ENCODE measurements at regions not wholly inside any gene's neighbourhood (a gene's known extent, or its start where the extent isn't known, plus 50 kb on each side); places are given as distances from the start of the nearest gene placed in this dataset.

DNA sequence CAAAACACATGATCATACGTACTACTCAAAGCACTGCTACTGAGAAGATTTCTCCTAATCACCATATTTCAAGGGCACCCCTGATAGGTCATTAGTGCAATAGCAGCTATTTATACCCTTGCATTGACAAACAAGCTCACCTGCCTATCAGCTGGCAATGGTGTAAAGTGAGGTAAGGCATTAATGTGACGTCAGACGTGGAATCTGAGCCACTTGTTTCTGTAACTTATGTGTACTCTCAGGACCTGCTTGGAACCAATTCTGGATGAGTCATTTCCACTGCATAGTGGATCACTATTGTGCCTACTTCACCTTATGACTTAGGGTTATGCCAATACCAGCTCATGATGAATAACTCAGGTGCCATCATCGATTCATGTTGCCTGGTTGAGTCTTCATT lies 628.5 kb upstream of the CELF2 start:
- DNase-seq = no peak

GRCh38 chr10:10392511-10392910 lies 625.2 kb upstream of the CELF2 start:
- no peak for DNase-seq

GRCh38 chr10:10394933-10395658 lies 622.6 kb upstream of the CELF2 start:
- no peak for DNase-seq

- no peak for DNase-seq
These were observed 621.1 kb upstream of the CELF2 start for GRCh38 chr10:10396601-10397000.

GRCh38 chr10:10397906-10398305 lies 619.8 kb upstream of the CELF2 start:
- no peak for DNase-seq

GRCh38 chr10:10403762-10404161 lies 613.9 kb upstream of the CELF2 start:
- DNase-seq = no peak

DNA sequence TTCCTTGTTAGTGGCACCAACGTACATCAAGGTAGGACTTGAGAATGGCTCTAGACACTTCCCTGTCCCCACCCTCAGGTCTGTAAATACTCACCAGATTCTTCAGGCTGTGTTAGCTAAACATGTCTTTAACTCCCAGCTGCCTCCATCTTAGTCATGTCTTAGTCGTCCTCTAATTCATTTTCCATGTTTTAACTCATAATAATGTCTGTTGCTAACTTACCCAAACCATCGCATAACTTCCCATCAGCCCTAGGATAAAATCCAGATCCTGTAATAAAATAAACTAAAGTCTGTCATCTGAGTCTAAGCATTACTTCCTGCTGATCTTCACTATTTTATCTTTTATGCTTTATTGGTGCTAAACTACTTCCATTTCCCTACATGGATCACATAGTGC lies 600.0 kb upstream of the CELF2 start:
- DNase-seq = no peak

- DNase-seq = no peak
These were observed 599.3 kb upstream of the CELF2 start for GRCh38 chr10:10418387-10418786.

- DNase-seq = no peak
These were observed 596.6 kb upstream of the CELF2 start for GRCh38 chr10:10421071-10421470.

DNA sequence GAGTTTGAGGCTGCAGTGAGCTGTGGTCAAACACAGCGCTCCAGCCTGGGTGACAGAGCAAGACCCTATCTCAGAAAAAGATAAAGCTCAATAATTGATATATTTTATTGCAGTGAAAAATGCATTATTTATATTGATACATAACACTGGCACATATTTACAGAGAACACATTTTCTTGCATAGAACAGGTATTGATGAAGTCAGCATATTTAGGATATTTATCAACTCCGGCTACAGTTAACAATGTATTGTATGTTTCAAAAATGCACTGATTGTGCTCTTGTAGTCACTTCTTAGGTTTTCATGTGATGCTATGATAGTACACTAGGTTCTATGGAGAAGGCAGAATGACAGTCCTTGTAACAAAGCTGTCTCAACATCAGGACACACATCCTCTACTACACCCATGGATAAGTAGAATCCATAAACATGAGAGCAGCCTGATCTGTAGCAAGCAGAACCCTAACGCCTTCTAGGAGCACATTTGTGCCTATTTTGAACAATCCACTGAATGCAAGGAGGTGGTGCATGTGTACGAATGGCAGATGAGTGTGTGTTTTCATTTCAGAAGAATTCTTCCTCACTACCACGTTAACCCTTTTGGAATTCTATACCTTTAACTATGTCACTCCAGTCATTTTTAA lies 586.1 kb upstream of the CELF2 start:
- no peak for DNase-seq

- no peak for DNase-seq
These were observed 585.2 kb upstream of the CELF2 start for GRCh38 chr10:10432296-10433035.

- DNase-seq = no peak
These were observed 583.4 kb upstream of the CELF2 start for GRCh38 chr10:10434312-10434711.

DNA sequence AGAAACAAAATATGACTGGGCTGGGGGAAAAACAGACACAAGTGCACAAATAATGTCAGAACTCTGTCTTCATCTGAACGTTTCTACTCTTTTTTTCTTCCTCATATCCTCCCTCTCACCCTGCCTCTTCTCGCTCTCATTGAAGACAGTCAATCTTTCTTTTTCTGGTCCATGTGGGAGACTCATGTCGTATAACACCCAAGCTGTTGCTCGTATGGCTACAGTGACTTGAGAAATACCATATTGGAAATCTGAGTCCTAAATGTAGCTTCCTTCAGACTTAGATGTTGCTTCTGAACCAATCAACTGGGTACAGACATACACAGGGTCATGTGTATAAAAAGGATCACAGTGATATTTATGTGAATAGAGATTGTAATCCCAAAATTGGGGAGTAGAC lies 579.8 kb upstream of the CELF2 start:
- DNase-seq = no peak

DNA sequence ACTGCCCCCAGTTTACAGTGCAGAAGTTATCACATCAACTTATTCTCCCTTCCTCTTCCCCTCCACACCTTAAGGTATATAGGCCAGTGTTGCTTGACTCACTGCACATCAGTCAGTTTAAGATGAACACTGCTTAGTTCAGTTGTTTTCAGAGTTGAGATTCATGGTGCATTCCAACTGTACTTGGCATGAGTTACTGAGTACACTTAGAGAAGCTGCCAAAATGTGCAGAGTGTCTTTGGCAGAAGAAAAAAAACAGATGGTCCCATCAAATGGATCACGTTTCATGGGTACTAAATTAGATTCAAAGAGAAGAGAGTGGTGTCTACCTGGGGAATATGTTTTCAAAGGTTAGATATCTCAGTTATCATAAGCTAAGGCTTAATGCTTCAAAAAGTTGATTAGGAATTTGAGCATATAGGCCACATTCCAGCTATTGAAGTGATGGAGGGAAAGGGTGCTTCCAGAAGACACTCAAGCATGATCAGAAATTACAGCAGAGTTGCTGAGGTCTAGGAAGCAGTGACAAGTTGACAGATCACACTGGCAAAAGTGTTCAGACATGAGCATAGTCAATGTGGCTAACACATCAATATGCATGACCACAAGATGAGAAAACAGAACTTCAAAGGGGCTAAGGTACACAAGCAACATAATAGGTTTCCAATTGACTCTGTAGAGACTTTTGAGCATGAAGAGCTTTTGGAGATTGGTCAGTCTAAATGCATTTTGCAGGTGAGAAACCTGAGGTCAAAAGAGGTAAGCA lies 579.2 kb upstream of the CELF2 start:
- no peak for DNase-seq

DNA sequence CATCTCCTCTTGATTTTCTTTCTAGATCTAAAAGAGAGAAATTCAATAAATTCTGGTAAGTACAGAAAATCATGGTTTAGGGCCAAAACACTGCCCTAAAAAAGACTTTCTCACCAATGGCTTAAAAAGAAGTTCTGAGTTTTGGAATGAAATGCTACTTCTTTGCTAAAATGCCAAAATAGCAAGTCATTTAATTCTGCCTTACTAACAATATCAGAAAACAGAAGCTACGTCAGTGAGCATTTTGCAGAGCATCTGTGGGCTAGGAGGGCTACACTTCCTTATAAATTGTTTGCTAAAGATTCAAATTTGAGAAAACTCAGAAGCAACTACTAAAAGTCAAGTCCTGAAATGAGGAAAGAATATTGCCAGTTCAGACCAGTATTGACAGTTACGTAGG lies 560.8 kb upstream of the CELF2 start:
- DNase-seq = no peak

DNA sequence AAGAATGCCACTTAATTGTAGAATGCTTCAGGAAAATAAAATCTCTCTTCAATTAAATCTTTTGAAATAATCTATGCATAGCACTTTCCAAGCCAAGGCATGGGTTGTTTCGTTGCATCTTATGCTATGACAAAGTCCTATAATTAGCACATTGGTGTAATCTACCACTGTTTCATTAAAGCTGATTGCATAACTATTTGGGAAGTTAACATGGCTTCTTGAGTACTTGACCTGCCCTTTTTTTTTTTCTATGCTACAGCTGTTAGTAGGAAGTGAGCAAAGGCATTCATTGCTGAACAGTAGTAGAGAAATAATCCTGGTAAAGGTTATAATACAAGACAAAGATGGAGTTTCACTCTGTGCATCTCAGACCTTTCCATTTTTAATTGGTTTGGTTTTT lies 557.2 kb upstream of the CELF2 start:
- no peak for DNase-seq

DNA sequence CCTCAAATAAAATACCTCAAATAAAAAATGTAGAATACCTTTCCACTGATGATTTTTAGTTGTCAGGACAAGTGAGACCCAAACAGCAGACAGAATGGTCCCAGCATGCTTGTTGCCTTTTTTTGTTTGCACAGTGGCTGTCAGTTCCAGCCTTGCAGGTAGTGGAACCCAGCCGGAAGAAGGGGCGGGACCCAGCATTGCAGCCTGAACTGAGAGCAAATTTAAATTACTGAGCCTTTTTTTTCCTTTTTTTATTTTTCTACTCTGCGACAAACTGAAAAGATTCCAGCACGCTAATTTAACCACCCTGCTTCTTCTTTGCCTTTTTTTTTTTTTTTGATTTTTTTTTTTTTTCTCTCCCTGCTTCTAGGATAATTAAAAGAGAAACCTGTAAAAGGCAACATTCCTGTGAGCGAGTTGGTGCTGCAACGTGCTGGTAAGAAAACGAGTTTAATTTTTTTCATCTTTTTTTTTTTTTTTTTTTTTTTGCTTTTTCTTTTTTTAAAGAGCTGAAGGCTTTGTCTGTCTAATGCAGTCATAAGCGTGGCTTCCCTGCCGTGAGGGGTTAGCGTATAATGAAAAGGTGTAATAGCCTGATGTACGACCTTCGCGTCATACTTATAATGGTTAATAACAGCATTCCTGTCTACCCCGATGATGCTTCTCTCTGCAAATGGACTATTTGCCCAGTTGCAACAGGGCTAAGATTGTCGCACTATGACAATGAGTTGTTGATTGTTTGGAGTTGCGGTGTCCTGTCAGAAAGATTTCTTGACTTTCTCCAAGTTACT lies 555.3 kb upstream of the CELF2 start:
- no peak for DNase-seq

- no peak for DNase-seq
These were observed 545.9 kb upstream of the CELF2 start for GRCh38 chr10:10471758-10472157.

GRCh38 chr10:10475812-10476211 lies 541.9 kb upstream of the CELF2 start:
- no peak for DNase-seq

DNA sequence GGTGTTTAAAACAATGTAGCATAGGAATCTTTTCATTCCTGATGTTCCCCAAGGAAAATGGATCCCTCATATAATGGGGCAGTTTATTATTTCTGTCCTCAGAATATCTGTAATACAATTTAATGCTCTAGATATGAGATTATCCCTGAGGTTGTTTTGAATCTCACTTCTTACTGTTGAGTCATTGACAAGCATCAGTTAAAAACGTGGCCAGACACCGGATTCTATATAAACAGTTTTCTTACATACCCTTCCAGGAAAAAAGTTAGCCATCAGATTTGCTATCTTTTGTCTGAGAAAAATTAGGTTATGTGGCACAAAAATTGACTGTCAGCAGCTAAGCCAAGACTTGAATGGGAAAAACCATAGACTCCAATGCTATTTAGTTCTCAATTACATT lies 539.8 kb upstream of the CELF2 start:
- DNase-seq = no peak

DNA sequence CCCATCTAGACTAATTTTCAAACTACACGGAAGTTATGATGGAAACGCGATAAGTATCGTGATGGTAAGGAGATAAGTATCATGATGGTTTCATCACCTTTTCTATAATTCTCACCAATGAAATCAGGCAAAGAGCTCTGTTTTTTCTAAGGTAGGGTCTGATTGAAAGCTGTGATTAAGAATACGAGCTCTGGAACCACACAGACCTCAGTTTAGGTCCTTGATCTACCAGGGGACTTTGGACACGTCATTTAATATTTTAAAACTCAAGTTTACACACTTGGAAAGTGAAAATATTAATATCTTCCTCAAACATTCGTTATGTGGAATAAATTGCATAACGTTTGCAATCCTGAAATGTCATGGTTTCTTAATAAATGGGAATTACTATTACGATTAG lies 538.2 kb upstream of the CELF2 start:
- DNase-seq = no peak

- DNase-seq = no peak
These were observed 535.1 kb upstream of the CELF2 start for GRCh38 chr10:10482613-10483012.

- no peak for DNase-seq
These were observed 528.6 kb upstream of the CELF2 start for GRCh38 chr10:10489076-10489475.
